Left colon (tissue), 2 donors: ENCODE measurements at regions not wholly inside any gene's neighbourhood (a gene's known extent, or its start where the extent isn't known, plus 50 kb on each side); places are given as distances from the start of the nearest gene placed in this dataset.

Experiments used
- ATAC-seq: fragments of 200-7000 bp; cut with Tn5 transposase; one replicate; pipeline ENCODE4 v1.9.1; 2020; ENCODE audit warnings: mild to moderate bottlenecking, moderate library complexity
- DNase-seq, 2 donors: peaks; one replicate each; pipeline ENCODE4 v3.0.0-alpha.2; 2020
- intact Hi-C, 2 donors: fragments of 100-400 bp; cut with DNase I in 1 of 2; cut with micrococcal nuclease in 1 of 2; formaldehyde crosslinking; loops; one replicate each; pipeline versions ENCODE4 v1.11.2 to v1.14.0; 2022; cut with DNase I, micrococcal nuclease
- donor health status: DM: no; HTN: no; CAD: no.
- donor health status: DM: yes; HTN: yes; CAD: no.

- intact Hi-C loops: no loop called here
- ATAC-seq: no peak
- DNase-seq: no peak
These were observed 69.4 kb upstream of the STXBP5L start for GRCh38 chr3:120838441-120839091.

GRCh38 chr3:120839120-120839519, 68.9 kb upstream of the STXBP5L start:
- intact Hi-C loops: no loop called here
- ATAC-seq (no peak), DNase-seq (no peak)

DNA sequence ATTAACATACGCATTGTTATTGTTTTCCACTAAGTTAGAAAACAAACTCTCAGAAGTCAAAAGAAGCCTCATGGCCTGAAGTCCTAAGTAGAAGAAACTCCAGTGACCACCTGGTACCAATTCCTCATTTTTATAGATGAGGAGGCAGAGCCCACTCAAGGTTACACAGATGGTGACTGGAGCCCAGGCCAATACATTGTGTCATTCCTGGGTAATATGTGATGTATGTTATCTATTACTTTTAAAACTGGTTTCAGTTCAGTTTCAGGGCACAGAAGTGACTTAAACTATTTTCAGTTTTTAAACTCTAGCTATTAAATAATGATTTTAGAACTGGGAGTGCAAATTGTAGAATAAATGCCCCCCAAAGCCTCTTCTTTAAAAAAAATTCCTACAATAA, 66.7 kb upstream of the STXBP5L start:
- ATAC-seq (no peak), DNase-seq (no peak)
- intact Hi-C loops: no loop called here

GRCh38 chr3:120846073-120846472, 61.9 kb upstream of the STXBP5L start:
- no peak for ATAC-seq
- DNase-seq: no peak
- intact Hi-C loops: no loop called here

- intact Hi-C loops: no loop called here
- no peak for DNase-seq
- ATAC-seq: no peak
These were observed 59.5 kb upstream of the STXBP5L start for GRCh38 chr3:120848503-120848902.

- ATAC-seq (no peak), DNase-seq (no peak)
- intact Hi-C loops: no loop called here
These were observed 57.4 kb upstream of the STXBP5L start for GRCh38 chr3:120850381-120851295.

- ATAC-seq (no peak), DNase-seq (no peak)
- intact Hi-C loops: no loop called here
These were observed 55.6 kb upstream of the STXBP5L start for GRCh38 chr3:120852412-120852811.

DNA sequence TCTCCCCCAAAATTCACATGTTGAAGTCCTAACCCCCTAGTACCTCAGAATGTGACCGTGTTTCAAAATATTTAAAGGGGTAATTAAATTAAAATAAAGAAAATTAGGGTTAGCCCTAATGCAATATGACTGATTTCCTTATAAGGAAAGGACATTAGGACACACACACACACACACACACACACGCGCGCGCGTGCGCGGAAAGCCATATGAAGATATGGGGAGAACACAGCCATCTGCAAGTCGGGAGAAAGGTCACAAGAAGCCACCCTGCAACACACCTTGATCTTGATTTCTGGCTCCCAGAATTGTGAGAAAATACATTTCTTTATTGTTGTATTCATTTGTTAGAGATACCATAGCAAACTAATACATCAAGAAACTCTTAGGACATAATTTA, 54.6 kb upstream of the STXBP5L start:
- intact Hi-C loops: no loop called here
- ATAC-seq (no peak), DNase-seq (no peak)

GRCh38 chr3:120854908-120855526, 53.0 kb upstream of the STXBP5L start:
- ATAC-seq (no peak), DNase-seq (no peak)
- intact Hi-C loops: no loop called here

- intact Hi-C loops: no loop called here
These were observed 52.2 kb upstream of the STXBP5L start for GRCh38 chr3:120855665-120856437.

More at GRCh38 chr3:120855665-120856437, 52.2 kb upstream of the STXBP5L start:
- peak; percentile 14 to 23 for DNase-seq
- no peak for ATAC-seq
